ENCODE measurements at regions not wholly inside any gene's neighbourhood (a gene's known extent, or its start where the extent isn't known, plus 50 kb on each side); places are given as distances from the start of the nearest gene placed in this dataset.

- TF ChIP-seq CTCF (IDR thresholded peaks at IDR 0.05) = no peak
- TF ChIP-seq POLR2A (IDR thresholded peaks at IDR 0.05) = no peak
Observed at GRCh38 chr7:94297397-94297838, 97.3 kb upstream of the COL1A2 start.

Measured in breast epithelium (tissue), 3 donors.